ENCODE measurements at regions not wholly inside any gene's neighbourhood (a gene's known extent, or its start where the extent isn't known, plus 50 kb on each side); places are given as distances from the start of the nearest gene placed in this dataset.

DNA sequence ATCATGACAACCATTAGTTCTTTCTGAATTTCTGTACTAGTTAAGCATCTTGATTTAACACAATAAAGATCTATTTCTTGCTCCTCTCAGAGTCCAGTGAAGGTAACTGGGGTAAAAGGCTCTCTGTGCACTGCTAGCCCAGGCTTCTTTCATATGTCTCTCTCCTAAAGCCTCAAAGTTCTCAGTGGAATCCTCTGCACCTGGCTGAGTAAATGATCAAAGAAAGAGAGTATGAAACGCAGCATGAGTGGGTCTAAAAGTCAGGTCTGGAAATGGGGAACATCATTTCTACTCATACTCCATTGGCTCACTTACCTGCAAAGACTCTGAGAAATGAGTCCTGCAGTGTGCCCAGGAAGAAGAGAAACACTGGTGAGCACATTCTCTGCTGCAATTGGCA lies 418.5 kb downstream of the PTPRC start:
- Histone ChIP-seq H3K4me3 (no peak overlapping the region), H3K27me3 (no peaks in the 10 kb centered on the region), H3K4me1 (peaks cover 0 to 5% (median 0%) of the 10 kb centered on the region in 4 donors), H3K27ac (no peak overlapping the region), H3K9me3 (no peaks in the 10 kb centered on the region), H3K36me3 (no peaks in the 10 kb centered on the region)
- intact Hi-C loops (cut with DNase I) = no loop called here
- WGBS, 2 donors = 84 to 90% methylated on average over 1 of the region's 1 CpG
- no peak for TF ChIP-seq POLR2AphosphoS5 (IDR thresholded peaks at IDR 0.05)
- no peak for TF ChIP-seq EP300 (IDR thresholded peaks at IDR 0.05)
- no peak for TF ChIP-seq CTCF (IDR thresholded peaks at IDR 0.05)
- no peak for TF ChIP-seq POLR2A (IDR thresholded peaks at IDR 0.05)
- DNase-seq = no peak

GRCh38 chr1:199058281-199058680 lies 419.4 kb downstream of the PTPRC start:
- Histone ChIP-seq H3K4me3 (no peak overlapping the region), H3K27ac (no peak overlapping the region), H3K36me3 (no peaks in the 10 kb centered on the region), H3K27me3 (no peaks in the 10 kb centered on the region), H3K4me1 (peaks cover 0 to 5% (median 0%) of the 10 kb centered on the region in 4 donors), H3K9me3 (no peaks in the 10 kb centered on the region)
- TF ChIP-seq EP300 (IDR thresholded peaks at IDR 0.05) = no peak
- no peak for TF ChIP-seq CTCF (IDR thresholded peaks at IDR 0.05)
- no peak for TF ChIP-seq POLR2AphosphoS5 (IDR thresholded peaks at IDR 0.05)
- no peak for TF ChIP-seq POLR2A (IDR thresholded peaks at IDR 0.05)
- DNase-seq = no peak
- intact Hi-C loops (cut with DNase I) = no loop called here
- 86 to 91% methylated on average over 4 of the region's 4 CpGs for WGBS, 2 donors

- intact Hi-C loops (cut with DNase I) = no loop called here
Measured at GRCh38 chr1:199064971-199065370, 426.1 kb downstream of the PTPRC start.

DNA sequence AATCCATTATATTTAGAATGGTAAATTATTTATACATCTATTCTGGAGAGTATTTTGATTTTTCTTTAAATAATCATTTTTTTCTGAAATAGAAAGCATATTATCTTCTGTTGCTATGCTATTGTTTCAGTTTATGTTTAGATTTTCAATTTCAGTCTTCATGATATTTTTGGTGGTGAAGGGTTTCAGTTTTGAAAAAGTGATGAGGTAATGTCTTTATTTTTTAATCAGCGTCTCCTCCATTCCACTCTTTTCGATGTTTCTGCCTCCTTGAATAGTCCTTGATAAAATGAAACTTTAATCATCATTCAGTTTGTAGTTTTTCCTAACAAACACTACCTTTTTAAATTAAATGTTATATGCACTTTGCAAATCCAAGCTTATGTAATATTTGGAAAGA lies 428.6 kb downstream of the PTPRC start:
- DNase-seq = no peak
- 76 to 91% methylated on average over 2 of the region's 2 CpGs for WGBS, 2 donors
- TF ChIP-seq EP300 (IDR thresholded peaks at IDR 0.05) = no peak
- TF ChIP-seq CTCF (IDR thresholded peaks at IDR 0.05) = no peak
- TF ChIP-seq POLR2AphosphoS5 (IDR thresholded peaks at IDR 0.05) = no peak
- no peak for TF ChIP-seq POLR2A (IDR thresholded peaks at IDR 0.05)

More at GRCh38 chr1:199064971-199065370, 426.1 kb downstream of the PTPRC start:
- no peak overlapping the region for H3K4me3 ChIP-seq
- no peak overlapping the region for H3K27ac ChIP-seq
- no peaks in the 10 kb centered on the region for H3K36me3 ChIP-seq
- 94 to 98% methylated on average over 1 of the region's 1 CpG for WGBS, 2 donors
- no peak for DNase-seq
- TF ChIP-seq EP300 (IDR thresholded peaks at IDR 0.05) = no peak
- TF ChIP-seq CTCF (IDR thresholded peaks at IDR 0.05) = no peak
- no peak for TF ChIP-seq POLR2A (IDR thresholded peaks at IDR 0.05)
- TF ChIP-seq POLR2AphosphoS5 (IDR thresholded peaks at IDR 0.05) = no peak
- no peaks in the 10 kb centered on the region for H3K9me3 ChIP-seq
- no peaks in the 10 kb centered on the region for H3K27me3 ChIP-seq
- H3K4me1 ChIP-seq = peaks cover 0 to 8% (median 0%) of the 10 kb centered on the region in 4 donors

GRCh38 chr1:199071080-199071479 lies 432.2 kb downstream of the PTPRC start:
- Histone ChIP-seq H3K4me1 (peaks cover 0 to 3% (median 0%) of the 10 kb centered on the region in 4 donors), H3K27ac (no peak overlapping the region), H3K4me3 (no peak overlapping the region), H3K36me3 (no peaks in the 10 kb centered on the region), H3K9me3 (no peaks in the 10 kb centered on the region), H3K27me3 (no peaks in the 10 kb centered on the region)
- WGBS, 2 donors = 92 to 99% methylated on average over 2 of the region's 2 CpGs
- intact Hi-C loops (cut with DNase I) = no loop called here
- no peak for DNase-seq
- no peak for TF ChIP-seq EP300 (IDR thresholded peaks at IDR 0.05)
- no peak for TF ChIP-seq POLR2A (IDR thresholded peaks at IDR 0.05)
- TF ChIP-seq CTCF (IDR thresholded peaks at IDR 0.05) = no peak
- no peak for TF ChIP-seq POLR2AphosphoS5 (IDR thresholded peaks at IDR 0.05)

More for the DNA sequence above, 428.6 kb downstream of the PTPRC start:
- Histone ChIP-seq H3K4me1 (peaks cover 0 to 8% (median 0%) of the 10 kb centered on the region in 4 donors), H3K27me3 (no peaks in the 10 kb centered on the region), H3K4me3 (no peak overlapping the region), H3K27ac (no peak overlapping the region), H3K36me3 (no peaks in the 10 kb centered on the region), H3K9me3 (no peaks in the 10 kb centered on the region)
- intact Hi-C loops (cut with DNase I) = no loop called here

All from sigmoid colon (tissue), 6 donors.